ENCODE measurements at regions not wholly inside any gene's neighbourhood (a gene's known extent, or its start where the extent isn't known, plus 50 kb on each side); places are given as distances from the start of the nearest gene placed in this dataset.

GRCh38 chr6:159513074-159513720, 179.8 kb downstream of the SOD2 start:
- TF ChIP-seq CTCF (conservative IDR thresholded peaks at IDR 0.05; ENCODE audit: low read length) (no peak), EZH2phosphoT487 (IDR thresholded peaks at IDR 0.05; ENCODE audit: borderline replicate concordance, low read depth, low read length) (no peak)

All from OCI-LY7 (cell line).